Activated naive CD4-positive, alpha-beta T cell treated with anti-CD3 and anti-CD28 coated beads for 36 hours (primary cell): ENCODE measurements at regions not wholly inside any gene's neighbourhood (a gene's known extent, or its start where the extent isn't known, plus 50 kb on each side); places are given as distances from the start of the nearest gene placed in this dataset.

Experiments used
- CTCF ChIA-PET: fragments of 350-600 bp; sonication (Branson Sonifier 250); formaldehyde crosslinking; loops from one replicate; lab custom pipeline; 2021; ENCODE audit warnings: antibody characterized with exemption; lab: Charles Lee
- DNase-seq: peaks from one replicate; pipeline ENCODE4 v3.0.0-alpha.2; 2020
- H3K27ac Mint-ChIP-seq: one replicate; pipeline ENCODE4 v1.8.0; 2021; ENCODE audit warnings: mild to moderate bottlenecking, mixed read lengths
- H3K27me3 Mint-ChIP-seq: one replicate; pipeline ENCODE4 v1.8.0; 2021; ENCODE audit warnings: low read depth, mixed read lengths
- H3K36me3 Mint-ChIP-seq: one replicate; pipeline ENCODE4 v1.8.0; 2021; ENCODE audit warnings: low read depth, mixed read lengths
- H3K4me1 Mint-ChIP-seq: one replicate; pipeline ENCODE4 v1.8.0; 2021; ENCODE audit warnings: low read depth, mixed read lengths
- H3K4me3 Mint-ChIP-seq: one replicate; pipeline ENCODE4 v1.8.0; 2021; ENCODE audit warnings: mild to moderate bottlenecking, moderate library complexity, mixed read lengths
- H3K9me3 Mint-ChIP-seq: one replicate; pipeline ENCODE4 v1.8.0; 2021; ENCODE audit warnings: mixed read lengths
- intact Hi-C: fragments of 100-400 bp; cut with micrococcal nuclease; formaldehyde crosslinking; loops from one replicate; pipeline ENCODE4 v1.15.1; 2023

DNA sequence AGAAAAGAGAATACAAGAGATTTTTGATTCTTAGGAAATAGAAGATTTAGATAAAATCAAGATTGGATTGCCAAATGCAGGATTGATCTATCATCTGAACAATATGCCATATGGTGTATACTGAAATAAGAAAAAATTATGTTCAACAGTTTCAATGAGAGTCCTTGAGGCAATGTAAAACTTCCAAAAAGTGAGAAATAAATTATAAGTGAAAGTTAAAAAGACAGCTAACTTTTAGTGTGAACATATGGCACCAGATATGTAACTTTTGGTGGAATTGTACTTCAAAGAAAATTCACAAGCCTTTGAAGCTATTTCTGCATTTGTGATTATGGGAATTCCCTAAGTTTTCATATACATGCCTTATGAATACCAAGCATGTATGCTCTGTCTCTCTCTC lies 200.5 kb upstream of the ANO3 start:
- Mint-ChIP-seq H3K4me3 (no peak overlapping the region), H3K9me3 (peaks cover 5% of the 10 kb centered on the region)
- CTCF ChIA-PET = interaction anchor here (0.7 kb wide), 1 partner anchor 188 kb away, joined by 3 read pairs; no protein-coding TSS in a partner anchor

DNA sequence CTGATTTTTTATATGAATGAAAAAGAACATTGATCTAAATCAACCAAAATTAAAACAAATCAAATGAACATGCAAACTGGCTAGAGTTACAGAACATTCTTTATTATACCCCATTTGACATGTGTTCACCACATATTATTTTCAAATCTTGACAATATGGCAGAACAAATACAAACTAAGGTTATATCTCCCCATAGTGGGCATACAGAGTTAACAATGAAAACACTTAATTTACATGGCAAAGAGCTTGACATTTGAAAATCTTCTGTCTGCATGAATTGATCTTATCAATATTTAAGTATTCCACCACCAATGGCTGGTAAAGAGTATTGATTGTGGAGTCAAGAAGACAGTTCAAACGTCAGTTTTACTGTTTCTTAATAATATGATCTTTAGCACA lies 197.9 kb upstream of the ANO3 start:
- intact Hi-C loops = no loop called here
- H3K36me3 Mint-ChIP-seq = no peaks in the 10 kb centered on the region
- H3K4me1 Mint-ChIP-seq = no peaks in the 10 kb centered on the region
- no peak overlapping the region for H3K27ac Mint-ChIP-seq
- CTCF ChIA-PET = no interaction called here
- no peak overlapping the region for H3K4me3 Mint-ChIP-seq
- H3K27me3 Mint-ChIP-seq = no peaks in the 10 kb centered on the region
- H3K9me3 Mint-ChIP-seq = peaks cover 3% of the 10 kb centered on the region
- DNase-seq = no peak

More for the DNA sequence above, 200.5 kb upstream of the ANO3 start:
- H3K27me3 Mint-ChIP-seq = no peaks in the 10 kb centered on the region
- H3K27ac Mint-ChIP-seq = no peak overlapping the region
- intact Hi-C loops = no loop called here
- H3K36me3 Mint-ChIP-seq = no peaks in the 10 kb centered on the region
- no peaks in the 10 kb centered on the region for H3K4me1 Mint-ChIP-seq
- no peak for DNase-seq

- CTCF ChIA-PET = interaction anchor here (0.7 kb wide), 1 partner anchor 266 kb away, joined by 3 read pairs; no protein-coding TSS in a partner anchor
- no peaks in the 10 kb centered on the region for H3K4me1 Mint-ChIP-seq
- H3K4me3 Mint-ChIP-seq = no peak overlapping the region
- H3K27me3 Mint-ChIP-seq = no peaks in the 10 kb centered on the region
- intact Hi-C loops = no loop called here
- no peak overlapping the region for H3K27ac Mint-ChIP-seq
- H3K36me3 Mint-ChIP-seq = no peaks in the 10 kb centered on the region
- H3K9me3 Mint-ChIP-seq = peaks cover 3% of the 10 kb centered on the region
- DNase-seq = no peak
Measured at GRCh38 chr11:26134481-26135355, 197.2 kb upstream of the ANO3 start.

DNA sequence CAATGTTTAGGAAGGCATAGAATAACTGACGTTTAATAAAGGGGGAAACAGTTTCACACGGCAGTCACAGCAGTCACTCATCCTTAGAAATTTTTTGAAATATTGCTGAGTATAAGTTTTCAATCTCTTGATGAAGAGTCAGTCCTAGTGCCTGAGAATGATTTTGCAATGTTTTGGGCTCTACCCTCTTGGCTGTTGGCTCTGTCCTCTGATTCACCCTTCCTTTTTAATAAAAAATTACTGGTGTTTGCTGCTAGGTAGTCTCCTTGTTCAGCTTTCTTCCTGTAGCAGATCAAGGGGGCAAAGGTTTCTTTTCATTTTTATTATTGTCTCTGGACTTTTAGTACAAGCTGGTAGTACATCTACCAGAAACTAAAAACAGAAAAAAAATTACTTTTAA lies 194.3 kb upstream of the ANO3 start:
- H3K9me3 Mint-ChIP-seq = peaks cover 3% of the 10 kb centered on the region
- no peaks in the 10 kb centered on the region for H3K27me3 Mint-ChIP-seq
- H3K36me3 Mint-ChIP-seq = no peaks in the 10 kb centered on the region
- intact Hi-C loops = no loop called here
- H3K27ac Mint-ChIP-seq = no peak overlapping the region
- H3K4me3 Mint-ChIP-seq = no peak overlapping the region
- no peak for DNase-seq
- CTCF ChIA-PET = no interaction called here
- H3K4me1 Mint-ChIP-seq = no peaks in the 10 kb centered on the region

DNA sequence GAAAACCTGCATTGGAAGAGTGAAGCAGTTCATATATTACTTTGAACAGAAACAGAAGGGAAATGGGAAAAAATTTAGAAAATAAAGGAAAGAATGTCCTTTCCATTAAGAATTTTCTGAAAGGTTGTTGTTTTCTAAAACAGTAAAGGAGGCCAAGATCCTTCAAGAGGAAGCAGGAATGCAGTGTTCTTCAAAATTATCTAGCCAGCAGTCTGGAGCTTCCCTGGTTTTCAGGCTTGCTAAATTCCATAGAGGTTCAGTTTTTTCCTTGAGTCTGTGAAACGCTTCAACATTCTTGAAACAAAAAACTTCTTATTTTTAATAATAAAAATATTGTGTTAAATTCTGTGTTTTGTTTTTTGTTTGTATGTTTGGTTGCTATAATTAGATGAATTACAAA lies 189.0 kb upstream of the ANO3 start:
- Mint-ChIP-seq H3K27me3 (no peaks in the 10 kb centered on the region), H3K27ac (no peak overlapping the region), H3K36me3 (no peaks in the 10 kb centered on the region), H3K9me3 (no peaks in the 10 kb centered on the region), H3K4me1 (no peaks in the 10 kb centered on the region), H3K4me3 (no peak overlapping the region)
- DNase-seq = no peak
- CTCF ChIA-PET = no interaction called here
- intact Hi-C loops = no loop called here

DNA sequence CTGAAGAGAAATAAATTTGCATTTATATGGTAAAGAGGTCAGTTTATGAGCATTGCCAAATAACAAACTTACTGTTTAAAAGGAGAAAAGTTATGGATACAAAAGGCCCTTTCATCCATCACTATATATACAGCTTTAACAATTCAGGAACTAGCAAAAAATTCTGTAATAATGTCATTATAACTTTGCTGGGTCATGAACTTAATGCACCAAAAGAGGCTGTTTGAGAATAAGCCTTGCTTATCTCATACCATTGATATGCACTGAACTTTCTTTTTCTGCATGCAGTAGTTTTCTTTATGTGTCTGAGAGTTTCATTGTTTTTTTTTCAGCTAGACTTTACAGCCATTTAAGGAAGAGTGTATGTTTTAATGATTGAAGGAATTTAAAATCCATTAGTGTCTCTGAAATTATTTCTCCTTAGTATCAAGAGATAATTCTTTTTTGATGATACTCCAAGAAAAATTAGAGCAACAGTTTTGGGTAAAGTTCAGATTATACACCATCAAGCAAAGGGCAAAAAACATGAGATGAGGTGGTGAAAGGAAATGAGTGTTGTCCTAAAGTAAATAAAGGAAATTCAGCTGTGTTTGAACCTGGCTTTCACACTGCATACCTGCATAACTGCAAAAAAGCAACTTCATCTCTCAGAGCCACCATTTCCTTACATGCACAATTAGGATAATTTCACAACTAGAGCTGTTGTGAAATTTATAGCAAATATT lies 188.2 kb upstream of the ANO3 start:
- H3K27ac Mint-ChIP-seq = no peak overlapping the region
- H3K36me3 Mint-ChIP-seq = no peaks in the 10 kb centered on the region
- CTCF ChIA-PET = no interaction called here
- H3K4me3 Mint-ChIP-seq = no peak overlapping the region
- DNase-seq = no peak
- no peaks in the 10 kb centered on the region for H3K27me3 Mint-ChIP-seq
- no peaks in the 10 kb centered on the region for H3K9me3 Mint-ChIP-seq
- H3K4me1 Mint-ChIP-seq = no peaks in the 10 kb centered on the region
- intact Hi-C loops = no loop called here

DNA sequence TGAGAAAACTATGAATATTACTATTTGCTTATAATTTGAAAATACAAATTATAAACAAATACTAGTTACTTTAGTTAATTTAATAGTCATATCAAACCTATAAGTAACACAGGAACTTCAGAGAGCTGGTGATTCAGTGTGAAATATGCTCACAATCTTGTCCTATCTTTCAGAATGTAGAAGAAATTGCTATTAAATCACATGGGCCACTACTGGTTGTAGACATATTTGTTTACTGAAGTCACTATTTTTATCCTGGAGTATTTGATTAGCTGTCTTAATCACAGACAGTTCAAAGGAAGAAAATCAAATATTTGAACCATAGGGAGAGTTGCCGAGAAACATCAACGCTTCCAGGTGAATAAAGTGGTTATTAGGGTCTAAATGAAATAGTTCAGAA lies 187.6 kb upstream of the ANO3 start:
- H3K27me3 Mint-ChIP-seq = no peaks in the 10 kb centered on the region

DNA sequence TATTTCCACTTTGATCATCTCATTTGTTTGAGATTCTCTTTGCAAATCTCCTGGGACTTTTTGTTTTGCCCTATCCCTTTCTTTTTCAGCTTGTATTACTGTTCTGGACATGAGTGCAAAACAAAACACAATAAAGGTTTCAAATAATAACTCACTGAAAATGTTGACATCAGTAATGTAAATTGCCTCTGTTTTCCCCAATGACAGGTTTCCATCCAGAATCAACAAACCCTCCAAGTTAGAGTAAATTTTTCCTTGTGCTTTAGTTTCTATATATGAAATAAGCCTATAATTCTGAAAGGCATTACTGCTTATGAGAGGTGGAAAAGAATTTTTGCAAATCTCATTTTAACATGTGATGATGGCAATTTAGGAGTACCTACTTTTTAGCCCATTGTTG lies 187.0 kb upstream of the ANO3 start:
- Mint-ChIP-seq H3K4me1 (no peaks in the 10 kb centered on the region), H3K4me3 (no peak overlapping the region), H3K27ac (no peak overlapping the region), H3K27me3 (no peaks in the 10 kb centered on the region), H3K36me3 (no peaks in the 10 kb centered on the region), H3K9me3 (no peaks in the 10 kb centered on the region)
- intact Hi-C loops = no loop called here
- DNase-seq = no peak
- CTCF ChIA-PET = no interaction called here

More for the DNA sequence above, 187.6 kb upstream of the ANO3 start:
- no peak overlapping the region for H3K4me3 Mint-ChIP-seq
- no peaks in the 10 kb centered on the region for H3K36me3 Mint-ChIP-seq
- no peak for DNase-seq
- H3K4me1 Mint-ChIP-seq = no peaks in the 10 kb centered on the region
- intact Hi-C loops = no loop called here
- H3K9me3 Mint-ChIP-seq = no peaks in the 10 kb centered on the region
- no peak overlapping the region for H3K27ac Mint-ChIP-seq
- CTCF ChIA-PET = no interaction called here

GRCh38 chr11:26149585-26149984 lies 182.3 kb upstream of the ANO3 start:
- no peaks in the 10 kb centered on the region for H3K27me3 Mint-ChIP-seq
- intact Hi-C loops = no loop called here
- H3K4me1 Mint-ChIP-seq = no peaks in the 10 kb centered on the region
- no peaks in the 10 kb centered on the region for H3K36me3 Mint-ChIP-seq
- CTCF ChIA-PET = no interaction called here
- H3K27ac Mint-ChIP-seq = no peak overlapping the region
- no peak for DNase-seq
- H3K4me3 Mint-ChIP-seq = no peak overlapping the region
- no peaks in the 10 kb centered on the region for H3K9me3 Mint-ChIP-seq

DNA sequence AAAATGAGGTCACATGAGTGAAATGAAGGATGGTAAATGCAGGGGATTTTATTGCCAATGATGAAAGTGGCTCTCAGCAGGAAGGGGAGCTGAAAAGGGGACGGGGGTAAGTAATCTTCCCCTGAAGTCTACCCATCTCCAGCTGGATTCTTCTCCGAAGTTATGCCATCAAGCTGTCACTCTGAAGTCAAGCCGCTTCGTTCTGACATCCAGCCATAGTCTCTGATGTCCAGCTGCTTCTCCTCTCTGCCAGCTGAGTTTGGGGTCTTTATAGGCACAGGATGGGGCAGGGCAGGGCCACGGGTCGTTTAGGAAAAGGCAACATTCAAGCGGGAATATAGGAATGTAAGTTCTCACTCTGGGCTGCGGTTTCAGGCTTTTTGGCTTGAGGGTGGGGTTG lies 181.9 kb upstream of the ANO3 start:
- H3K4me1 Mint-ChIP-seq = no peaks in the 10 kb centered on the region
- no peaks in the 10 kb centered on the region for H3K9me3 Mint-ChIP-seq
- CTCF ChIA-PET = no interaction called here
- no peaks in the 10 kb centered on the region for H3K27me3 Mint-ChIP-seq
- no peaks in the 10 kb centered on the region for H3K36me3 Mint-ChIP-seq
- no peak overlapping the region for H3K4me3 Mint-ChIP-seq
- no peak for DNase-seq
- intact Hi-C loops = no loop called here
- no peak overlapping the region for H3K27ac Mint-ChIP-seq

- intact Hi-C loops = no loop called here
- H3K27ac Mint-ChIP-seq = no peak overlapping the region
- CTCF ChIA-PET = no interaction called here
- no peaks in the 10 kb centered on the region for H3K36me3 Mint-ChIP-seq
- no peaks in the 10 kb centered on the region for H3K4me1 Mint-ChIP-seq
- no peak overlapping the region for H3K4me3 Mint-ChIP-seq
- no peaks in the 10 kb centered on the region for H3K27me3 Mint-ChIP-seq
- H3K9me3 Mint-ChIP-seq = peaks cover 4% of the 10 kb centered on the region
- DNase-seq = no peak
Measured at GRCh38 chr11:26158251-26158650, 173.7 kb upstream of the ANO3 start.

GRCh38 chr11:26162291-26162690 lies 169.6 kb upstream of the ANO3 start:
- intact Hi-C loops = no loop called here
- CTCF ChIA-PET = no interaction called here
- Mint-ChIP-seq H3K4me1 (no peaks in the 10 kb centered on the region), H3K9me3 (peaks cover 4% of the 10 kb centered on the region), H3K27me3 (no peaks in the 10 kb centered on the region), H3K4me3 (no peak overlapping the region), H3K27ac (no peak overlapping the region), H3K36me3 (no peaks in the 10 kb centered on the region)
- no peak for DNase-seq

DNA sequence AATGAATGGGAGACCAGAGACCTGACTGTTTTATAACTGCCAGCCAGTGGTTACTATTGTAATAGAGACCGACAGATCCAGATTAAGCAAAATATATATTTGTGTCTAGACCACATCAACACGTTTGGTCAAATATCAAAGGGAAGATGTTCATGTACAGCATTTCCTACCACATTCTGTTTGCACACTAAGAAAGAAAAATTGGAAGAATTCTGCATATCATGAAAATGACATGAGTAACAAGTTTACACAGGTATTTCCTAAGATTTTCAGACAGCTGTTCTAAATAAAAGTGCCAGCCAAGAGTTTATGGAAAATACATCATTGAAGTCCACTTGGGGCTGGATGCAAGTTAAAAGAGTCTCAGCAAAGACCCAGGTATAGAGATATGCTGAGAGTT lies 145.5 kb upstream of the ANO3 start:
- intact Hi-C loops = no loop called here
- H3K9me3 Mint-ChIP-seq = peaks cover 3% of the 10 kb centered on the region
- no peak for DNase-seq
- no peak overlapping the region for H3K4me3 Mint-ChIP-seq
- CTCF ChIA-PET = no interaction called here
- no peaks in the 10 kb centered on the region for H3K27me3 Mint-ChIP-seq
- no peaks in the 10 kb centered on the region for H3K4me1 Mint-ChIP-seq
- H3K36me3 Mint-ChIP-seq = no peaks in the 10 kb centered on the region
- no peak overlapping the region for H3K27ac Mint-ChIP-seq
